DMS114 treated with DMSO at 0.1 percent for 48 hours (cell line): ENCODE measurements at regions not wholly inside any gene's neighbourhood (a gene's known extent, or its start where the extent isn't known, plus 50 kb on each side); places are given as distances from the start of the nearest gene placed in this dataset.
"Not testable (repeated sequence)": the region's sequence is repeated elsewhere in the genome, so short reads cannot be mapped to it uniquely, and the experiment has no call there.

ENCODE experiments used
- DNase-seq: peaks from one replicate; lab custom pipeline; 2025; ENCODE audit not compliant: unreplicated experiment; lab: John Stamatoyannopoulos, UW

- no peak for DNase-seq
Observed at GRCh38 chr12:31822761-31823160, 93.9 kb upstream of the AMN1 start.

DNA sequence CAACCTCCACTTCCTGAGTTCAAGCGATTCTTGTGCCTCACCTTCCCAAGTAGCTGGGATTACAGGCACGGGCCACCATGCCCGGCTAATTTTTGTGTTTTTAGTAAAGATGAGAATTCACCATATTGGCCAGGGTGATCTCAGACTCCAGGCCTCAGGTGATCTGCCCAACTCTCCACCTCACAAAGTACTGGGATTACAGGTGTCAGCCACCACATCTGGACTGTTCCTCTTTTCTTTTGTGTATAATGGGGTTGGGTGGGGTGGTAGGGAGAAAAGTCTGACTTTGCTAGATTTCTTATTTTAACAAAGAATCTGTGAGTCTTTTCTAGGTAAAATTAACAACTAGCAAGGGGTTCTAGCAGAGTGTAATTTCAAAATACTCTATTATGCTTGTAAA lies 92.7 kb upstream of the AMN1 start:
- DNase-seq = no peak

- DNase-seq = no peak
Observed at GRCh38 chr12:31820832-31821231, 92.0 kb upstream of the AMN1 start.

- no peak for DNase-seq
Observed at GRCh38 chr12:31819427-31819826, 90.6 kb upstream of the AMN1 start.

- DNase-seq = no peak
Observed at GRCh38 chr12:31818623-31819268, 89.9 kb upstream of the AMN1 start.

GRCh38 chr12:31817120-31817519 lies 88.3 kb upstream of the AMN1 start:
- DNase-seq = no peak

- DNase-seq = no peak
Observed at GRCh38 chr12:31815096-31815495, 86.3 kb upstream of the AMN1 start.

- DNase-seq = no peak
Observed at GRCh38 chr12:31813305-31813704, 84.5 kb upstream of the AMN1 start.

GRCh38 chr12:31807773-31808097 lies 78.9 kb upstream of the AMN1 start:
- DNase-seq = no peak

- DNase-seq = not testable (repeated sequence)
Observed at GRCh38 chr12:31807081-31807772, 78.4 kb upstream of the AMN1 start.

GRCh38 chr12:31805681-31806080 lies 76.9 kb upstream of the AMN1 start:
- not testable (repeated sequence) for DNase-seq

DNA sequence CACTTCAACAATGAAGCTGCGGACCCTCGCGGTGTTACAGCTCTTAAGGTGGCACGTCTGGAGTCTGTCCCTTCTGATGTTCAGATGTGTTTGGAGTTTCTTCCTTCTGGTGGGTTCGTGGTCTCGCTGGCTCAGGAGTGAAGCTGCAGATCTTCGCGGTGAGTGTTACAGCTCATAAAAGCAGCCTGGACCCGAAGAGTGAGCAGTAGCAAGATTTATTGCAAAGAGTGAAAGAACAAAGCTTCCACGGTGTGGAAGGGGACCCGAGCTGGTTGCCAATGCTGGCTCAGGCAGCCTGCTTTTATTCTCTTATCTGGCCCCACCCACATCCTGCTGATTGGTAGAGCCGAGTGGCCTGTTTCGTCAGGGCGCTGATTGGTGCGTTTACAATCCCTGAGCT lies 75.9 kb upstream of the AMN1 start:
- DNase-seq = not testable (repeated sequence)

DNA sequence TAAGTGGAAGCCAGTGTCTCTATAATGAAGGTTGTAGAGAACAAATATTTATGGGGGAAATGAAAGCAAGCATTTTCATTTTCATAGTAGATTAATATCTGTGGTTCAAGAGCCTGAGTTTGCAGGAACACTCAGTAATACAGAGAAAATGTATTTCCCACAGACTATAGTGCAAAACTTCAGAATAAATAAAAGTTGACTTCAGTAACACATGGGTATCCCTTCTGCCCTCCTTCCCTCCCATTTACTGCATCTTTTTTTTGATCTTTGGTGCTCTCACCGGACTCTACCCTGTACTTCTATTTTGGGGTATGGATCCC lies 75.3 kb upstream of the AMN1 start:
- no peak for DNase-seq

DNA sequence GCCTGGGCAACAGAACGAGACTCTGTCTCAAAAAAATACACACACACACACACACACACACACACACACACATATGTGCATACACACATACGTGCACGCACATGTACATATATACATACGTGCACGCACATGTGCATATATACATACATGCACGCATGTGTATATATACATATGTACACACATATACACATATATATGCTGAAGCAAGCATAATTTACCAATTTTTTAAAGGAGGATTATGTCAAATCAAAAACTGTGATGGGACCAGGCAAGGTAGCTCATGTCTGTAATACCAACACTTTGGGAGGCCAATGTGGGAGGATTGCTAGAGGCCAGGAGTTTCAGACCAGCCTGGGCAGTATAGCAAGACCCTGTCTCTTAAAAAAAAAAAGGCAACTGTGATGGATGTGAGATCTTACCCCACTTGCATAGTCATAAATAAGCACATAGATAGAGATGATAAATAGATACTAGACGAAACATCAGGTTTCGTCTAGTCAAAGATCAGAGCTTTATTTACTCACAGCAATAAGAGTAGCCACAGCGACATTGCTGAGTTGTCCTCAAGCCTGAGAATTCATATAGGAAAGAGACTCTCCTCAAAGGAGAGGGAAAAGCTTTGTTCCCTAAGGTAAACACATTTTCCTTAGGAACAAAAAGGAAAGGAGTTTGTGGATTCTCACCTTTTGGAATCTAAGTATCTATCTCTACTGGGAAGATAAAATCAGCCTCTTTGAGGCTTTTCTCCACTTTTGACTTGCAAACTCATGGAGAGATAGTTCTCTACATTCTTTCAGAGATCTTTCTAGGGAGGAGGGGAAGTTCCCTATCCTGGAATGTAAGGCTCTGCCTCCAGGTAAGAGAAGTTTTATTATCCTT lies 74.7 kb upstream of the AMN1 start:
- DNase-seq = no peak

GRCh38 chr12:31801872-31802271 lies 73.1 kb upstream of the AMN1 start:
- no peak for DNase-seq

DNA sequence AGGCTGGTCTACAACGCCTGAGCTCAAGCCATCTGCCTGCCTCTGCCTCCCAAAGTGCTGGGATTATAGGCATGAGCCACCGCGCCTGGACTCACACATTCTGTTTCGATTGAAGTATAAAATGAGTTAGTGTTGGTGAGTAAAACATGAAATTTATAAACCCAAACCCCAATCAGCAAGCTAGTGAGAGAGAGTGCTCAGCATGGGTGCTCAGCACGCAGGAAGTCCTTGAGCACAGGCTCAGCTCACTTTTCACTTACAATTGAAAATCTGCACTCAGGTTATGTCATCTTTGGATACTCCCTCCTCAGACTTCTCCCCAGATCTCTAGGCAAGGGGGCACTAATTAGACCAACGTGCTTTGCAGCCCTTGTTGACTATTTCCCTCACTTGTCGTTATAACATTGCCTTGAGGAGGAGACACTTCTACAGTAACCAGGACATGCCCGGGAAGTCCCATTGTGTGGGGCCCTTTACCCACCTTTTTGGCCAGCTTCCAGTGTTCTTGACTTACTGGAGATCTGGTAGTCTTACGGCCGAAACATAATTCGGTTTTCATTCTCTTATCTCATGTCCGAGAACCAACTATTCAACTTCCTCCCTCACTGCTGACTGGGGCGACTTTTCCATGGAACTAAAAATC lies 68.5 kb upstream of the AMN1 start:
- DNase-seq = no peak

- no peak for DNase-seq
Observed at GRCh38 chr12:31796270-31796951, 67.6 kb upstream of the AMN1 start.

GRCh38 chr12:31794745-31795144 lies 65.9 kb upstream of the AMN1 start:
- DNase-seq = no peak

GRCh38 chr12:31791265-31791664 lies 62.4 kb upstream of the AMN1 start:
- DNase-seq = not testable (repeated sequence)

DNA sequence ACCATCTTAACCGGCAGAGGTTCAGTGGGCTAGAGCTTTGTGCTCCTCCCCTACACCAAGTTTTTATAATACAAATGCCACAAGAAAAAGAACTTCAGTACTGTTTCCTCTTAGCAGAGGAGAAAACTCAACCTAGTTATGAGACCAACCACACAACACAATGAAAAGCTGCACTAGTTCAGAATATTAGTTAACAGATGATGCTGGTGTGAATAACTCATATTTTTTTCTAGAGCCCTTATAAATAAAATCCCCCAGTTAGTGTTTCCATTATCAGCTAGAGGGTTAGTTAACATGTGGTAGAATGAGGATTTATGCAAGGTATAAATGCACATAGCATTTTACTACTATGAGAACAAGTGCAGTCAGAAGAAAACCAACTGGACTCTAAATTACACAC lies 61.9 kb upstream of the AMN1 start:
- no peak for DNase-seq

DNA sequence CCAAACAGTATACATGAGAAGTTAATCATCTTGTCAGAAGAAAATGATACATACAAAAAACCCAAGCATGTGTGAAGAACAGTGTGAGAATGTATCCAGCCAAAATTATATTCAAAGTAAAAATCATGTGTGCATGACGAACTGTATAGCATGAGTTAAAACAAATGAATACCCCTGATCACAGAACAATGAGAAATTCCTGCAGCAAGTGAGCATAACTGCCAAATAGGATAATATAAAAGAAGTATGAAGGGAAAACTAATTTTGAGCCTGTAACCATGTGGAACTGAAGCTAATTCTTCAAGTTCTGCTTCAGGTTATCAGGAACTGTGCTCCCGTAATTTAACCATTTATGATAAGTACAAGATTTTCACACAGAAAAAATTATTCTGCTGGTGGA lies 56.5 kb upstream of the AMN1 start:
- DNase-seq = no peak
